ENCODE measurements at regions not wholly inside any gene's neighbourhood (a gene's known extent, or its start where the extent isn't known, plus 50 kb on each side); places are given as distances from the start of the nearest gene placed in this dataset.

- H3F3A ChIP-seq (ENCODE audit: insufficient read depth) = no peaks in the 10 kb centered on the region
- H2AFZ ChIP-seq = no peak overlapping the region
- H3K27me3 ChIP-seq (replicated peaks; ENCODE audit: insufficient read depth) = no peaks in the 10 kb centered on the region
- H3K4me3 ChIP-seq = no peak overlapping the region
- H4K20me1 ChIP-seq (ENCODE audit: insufficient read depth) = no peaks in the 10 kb centered on the region
- H3K9me2 ChIP-seq (ENCODE audit: insufficient read depth) = no peaks in the 10 kb centered on the region
- peak; percentile 57 for DNase-seq
- in situ Hi-C loops (cut with MboI) = no loop called here
- no peaks in the 10 kb centered on the region for H3K36me3 ChIP-seq (ENCODE audit: low read depth)
- H3K9me3 ChIP-seq (ENCODE audit: low read depth) = no peaks in the 10 kb centered on the region
- H3K27ac ChIP-seq = no peak overlapping the region
- 49 to 54% methylated on average over 5 of the region's 5 CpGs for WGBS, 2 experiments (ENCODE audit: low coverage in 1 of 2, low lambda C conversion rate in 2 of 2, missing lambda C conversion rate in 2 of 2)
- TF ChIP-seq EZH2 (IDR thresholded peaks at IDR 0.05; ENCODE audit: insufficient read depth, poor library complexity, severe bottlenecking) (no peak), EZH2phosphoT487 (IDR thresholded peaks at IDR 0.05; ENCODE audit: insufficient read depth, low read depth) (no peak)
- no peaks in the 10 kb centered on the region for H3K79me2 ChIP-seq (ENCODE audit: insufficient read depth)
- no peak overlapping the region for H3K9ac ChIP-seq
- H3K4me1 ChIP-seq (ENCODE audit: insufficient read depth) = no peaks in the 10 kb centered on the region
- H3K4me2 ChIP-seq (ENCODE audit: unreplicated experiment) = no peak overlapping the region
Observed at GRCh38 chr10:9596368-9596920, 1421.2 kb upstream of the CELF2 start.

- H4K20me1 ChIP-seq (ENCODE audit: insufficient read depth) = no peaks in the 10 kb centered on the region
- H3K79me2 ChIP-seq (ENCODE audit: insufficient read depth) = no peaks in the 10 kb centered on the region
- H3K4me1 ChIP-seq (ENCODE audit: insufficient read depth) = no peaks in the 10 kb centered on the region
Observed at GRCh38 chr10:9602998-9603397, 1414.7 kb upstream of the CELF2 start.

GRCh38 chr10:9603972-9604371, 1413.7 kb upstream of the CELF2 start:
- Histone ChIP-seq H3K9me3 (ENCODE audit: low read depth) (no peaks in the 10 kb centered on the region), H3K36me3 (ENCODE audit: low read depth) (no peaks in the 10 kb centered on the region), H3K27me3 (replicated peaks; ENCODE audit: insufficient read depth) (no peaks in the 10 kb centered on the region), H3K79me2 (ENCODE audit: insufficient read depth) (no peaks in the 10 kb centered on the region), H3F3A (ENCODE audit: insufficient read depth) (no peaks in the 10 kb centered on the region), H3K27ac (no peak overlapping the region), H3K9ac (no peak overlapping the region), H3K9me2 (ENCODE audit: insufficient read depth) (no peaks in the 10 kb centered on the region), H3K4me1 (ENCODE audit: insufficient read depth) (no peaks in the 10 kb centered on the region), H3K4me2 (ENCODE audit: unreplicated experiment) (no peak overlapping the region), H2AFZ (no peak overlapping the region), H3K4me3 (no peak overlapping the region), H4K20me1 (ENCODE audit: insufficient read depth) (no peaks in the 10 kb centered on the region)
- in situ Hi-C loops (cut with MboI) = no loop called here
- 34 to 35% methylated on average over 2 of the region's 2 CpGs for WGBS, 2 experiments (ENCODE audit: low coverage in 1 of 2, low lambda C conversion rate in 2 of 2, missing lambda C conversion rate in 2 of 2)
- no peak for DNase-seq
- no peak for TF ChIP-seq EZH2phosphoT487 (IDR thresholded peaks at IDR 0.05; ENCODE audit: insufficient read depth, low read depth)
- TF ChIP-seq EZH2 (IDR thresholded peaks at IDR 0.05; ENCODE audit: insufficient read depth, poor library complexity, severe bottlenecking) = no peak

More at GRCh38 chr10:9602998-9603397, 1414.7 kb upstream of the CELF2 start:
- H3K9me2 ChIP-seq (ENCODE audit: insufficient read depth) = no peaks in the 10 kb centered on the region
- in situ Hi-C loops (cut with MboI) = no loop called here
- no peak overlapping the region for H2AFZ ChIP-seq
- H3K9me3 ChIP-seq (ENCODE audit: low read depth) = no peaks in the 10 kb centered on the region
- H3K9ac ChIP-seq = no peak overlapping the region
- 64 to 66% methylated on average over 9 of the region's 9 CpGs for WGBS, 2 experiments (ENCODE audit: low coverage in 1 of 2, low lambda C conversion rate in 2 of 2, missing lambda C conversion rate in 2 of 2)
- no peak for DNase-seq
- no peaks in the 10 kb centered on the region for H3K36me3 ChIP-seq (ENCODE audit: low read depth)
- no peak overlapping the region for H3K4me2 ChIP-seq (ENCODE audit: unreplicated experiment)
- H3K4me3 ChIP-seq = no peak overlapping the region
- H3K27me3 ChIP-seq (replicated peaks; ENCODE audit: insufficient read depth) = no peaks in the 10 kb centered on the region
- no peaks in the 10 kb centered on the region for H3F3A ChIP-seq (ENCODE audit: insufficient read depth)
- H3K27ac ChIP-seq = no peak overlapping the region
- TF ChIP-seq EZH2phosphoT487 (IDR thresholded peaks at IDR 0.05; ENCODE audit: insufficient read depth, low read depth) = no peak
- TF ChIP-seq EZH2 (IDR thresholded peaks at IDR 0.05; ENCODE audit: insufficient read depth, poor library complexity, severe bottlenecking) = no peak

GRCh38 chr10:9605231-9605630, 1412.4 kb upstream of the CELF2 start:
- no peaks in the 10 kb centered on the region for H3K9me3 ChIP-seq (ENCODE audit: low read depth)
- no peaks in the 10 kb centered on the region for H4K20me1 ChIP-seq (ENCODE audit: insufficient read depth)
- H3K27me3 ChIP-seq (replicated peaks; ENCODE audit: insufficient read depth) = no peaks in the 10 kb centered on the region
- no peaks in the 10 kb centered on the region for H3F3A ChIP-seq (ENCODE audit: insufficient read depth)
- TF ChIP-seq EZH2 (IDR thresholded peaks at IDR 0.05; ENCODE audit: insufficient read depth, poor library complexity, severe bottlenecking) (no peak), EZH2phosphoT487 (IDR thresholded peaks at IDR 0.05; ENCODE audit: insufficient read depth, low read depth) (no peak)
- H3K4me1 ChIP-seq (ENCODE audit: insufficient read depth) = no peaks in the 10 kb centered on the region
- no peaks in the 10 kb centered on the region for H3K79me2 ChIP-seq (ENCODE audit: insufficient read depth)
- no peaks in the 10 kb centered on the region for H3K36me3 ChIP-seq (ENCODE audit: low read depth)
- no peaks in the 10 kb centered on the region for H3K9me2 ChIP-seq (ENCODE audit: insufficient read depth)
- no peak overlapping the region for H2AFZ ChIP-seq
- DNase-seq = no peak
- no peak overlapping the region for H3K4me2 ChIP-seq (ENCODE audit: unreplicated experiment)
- 11 to 27% methylated on average over 2 of the region's 2 CpGs for WGBS, 2 experiments (ENCODE audit: low coverage in 1 of 2, low lambda C conversion rate in 2 of 2, missing lambda C conversion rate in 2 of 2)
- H3K9ac ChIP-seq = no peak overlapping the region
- H3K27ac ChIP-seq = no peak overlapping the region
- in situ Hi-C loops (cut with MboI) = no loop called here
- H3K4me3 ChIP-seq = no peak overlapping the region

GRCh38 chr10:9608602-9609001, 1409.1 kb upstream of the CELF2 start:
- H2AFZ ChIP-seq = no peak overlapping the region
- peak; percentile 57 for DNase-seq
- TF ChIP-seq EZH2phosphoT487 (IDR thresholded peaks at IDR 0.05; ENCODE audit: insufficient read depth, low read depth) (no peak), EZH2 (IDR thresholded peaks at IDR 0.05; ENCODE audit: insufficient read depth, poor library complexity, severe bottlenecking) (no peak)
- H3K36me3 ChIP-seq (ENCODE audit: low read depth) = no peaks in the 10 kb centered on the region
- H3K79me2 ChIP-seq (ENCODE audit: insufficient read depth) = no peaks in the 10 kb centered on the region
- no peaks in the 10 kb centered on the region for H3K9me3 ChIP-seq (ENCODE audit: low read depth)
- no peak overlapping the region for H3K27ac ChIP-seq
- no peaks in the 10 kb centered on the region for H3K27me3 ChIP-seq (replicated peaks; ENCODE audit: insufficient read depth)
- H3K4me2 ChIP-seq (ENCODE audit: unreplicated experiment) = no peak overlapping the region
- no peaks in the 10 kb centered on the region for H3F3A ChIP-seq (ENCODE audit: insufficient read depth)
- H3K9me2 ChIP-seq (ENCODE audit: insufficient read depth) = no peaks in the 10 kb centered on the region
- no peaks in the 10 kb centered on the region for H4K20me1 ChIP-seq (ENCODE audit: insufficient read depth)
- no peak overlapping the region for H3K9ac ChIP-seq
- no peak overlapping the region for H3K4me3 ChIP-seq
- H3K4me1 ChIP-seq (ENCODE audit: insufficient read depth) = no peaks in the 10 kb centered on the region
- in situ Hi-C loops (cut with MboI) = no loop called here
